ENCODE measurements at regions not wholly inside any gene's neighbourhood (a gene's known extent, or its start where the extent isn't known, plus 50 kb on each side); places are given as distances from the start of the nearest gene placed in this dataset.

GRCh38 chrX:110440016-110440805, 81.6 kb downstream of the RTL9 start:
- TF ChIP-seq TCF4 (CRISPR knock-in tag; IDR thresholded peaks at IDR 0.05; ENCODE audit: borderline replicate concordance) (no peak), ZNF8 (CRISPR knock-in tag; IDR thresholded peaks at IDR 0.05) (no peak), PPARA (CRISPR knock-in tag; IDR thresholded peaks at IDR 0.05; ENCODE audit: borderline replicate concordance) (no peak), TSHZ2 (CRISPR knock-in tag; IDR thresholded peaks at IDR 0.05) (no peak)
